SU-DHL-6 (cell line): ENCODE measurements at regions not wholly inside any gene's neighbourhood (a gene's known extent, or its start where the extent isn't known, plus 50 kb on each side); places are given as distances from the start of the nearest gene placed in this dataset.

Source experiments
- CTCF ChIP-seq: fragments of 200-600 bp; sonication (generic); IDR thresholded peaks from one replicate; pipeline ENCODE4 v1.5.1; 2017; ENCODE audit warnings: antibody characterized with exemption, mild to moderate bottlenecking, low read length, moderate library complexity; ENCODE audit not compliant: insufficient read depth, poor library complexity, severe bottlenecking
- EZH2phosphoT487 ChIP-seq: fragments of 200-600 bp; sonication (generic), shearing (Covaris generic); conservative IDR thresholded peaks from 2 replicates; pipeline ENCODE4 v1.6.1; 2018; ENCODE audit warnings: mild to moderate bottlenecking, antibody characterized with exemption, low read length, moderate library complexity, mixed read lengths

GRCh38 chr3:89808680-89809197 is 701.3 kb downstream of the EPHA3 start:
- TF ChIP-seq CTCF (no peak), EZH2phosphoT487 (no peak)
